OCI-LY1 (cell line): ENCODE measurements at regions not wholly inside any gene's neighbourhood (a gene's known extent, or its start where the extent isn't known, plus 50 kb on each side); places are given as distances from the start of the nearest gene placed in this dataset.

Experiments used
- CTCF ChIP-seq: fragments of 200-600 bp; sonication (generic), shearing (Covaris generic); IDR thresholded peaks from 2 replicates; pipeline ENCODE4 v1.5.1; 2017; ENCODE audit warnings: mild to moderate bottlenecking, antibody characterized with exemption, low read length, moderate library complexity, mixed read lengths
- EZH2 ChIP-seq: fragments of 200-600 bp; sonication (generic), shearing (Covaris generic); IDR thresholded peaks from 2 replicates; pipeline ENCODE4 v1.8.0; 2017; ENCODE audit warnings: borderline replicate concordance, mixed run types, mild to moderate bottlenecking, antibody characterized with exemption, low read length, moderate library complexity, mixed read lengths

- TF ChIP-seq CTCF (no peak), EZH2 (no peak)
Measured at GRCh38 chr17:68762911-68763310, 161.7 kb upstream of the FAM20A start.
